CD14-positive monocyte (primary cell): ENCODE measurements at regions not wholly inside any gene's neighbourhood (a gene's known extent, or its start where the extent isn't known, plus 50 kb on each side); places are given as distances from the start of the nearest gene placed in this dataset.

Experiments used
- DNase-seq, 3 donors: peaks; one replicate each; pipeline ENCODE4 v3.0.0-alpha.2; 2011 to 2022
- H2AFZ ChIP-seq: 2 replicates; pipeline ENCODE4 v1.6.0; 2012; ENCODE audit warnings: mild to moderate bottlenecking, low read depth, low read length, inconsistent platforms; ENCODE audit not compliant: insufficient read depth, poor library complexity, severe bottlenecking
- H3K27ac ChIP-seq, 2 donors: 1 replicate in 1 of 2; 2 replicates in 1 of 2; pipeline ENCODE4 v1.5.1; 2012 to 2013; ENCODE audit warnings: low read length in 2 of 2, control low read depth in 1 of 2, inconsistent platforms in 1 of 2, low read depth in 1 of 2, mild to moderate bottlenecking in 1 of 2
- H3K27me3 ChIP-seq, 2 donors: one replicate each; pipeline versions ENCODE4 v1.6.0 to v1.6.1; 2011 to 2013; ENCODE audit warnings: low read length in 2 of 2; ENCODE audit not compliant: control insufficient read depth in 2 of 2, insufficient read depth in 2 of 2
- H3K36me3 ChIP-seq, 2 donors: replicated peaks in 1 of 2; 1 replicate in 1 of 2; 2 replicates in 1 of 2; pipeline versions ENCODE4 v1.5.1 to v1.6.1; 2012 to 2013; ENCODE audit warnings: low read length in 2 of 2, control low read depth in 1 of 2, inconsistent platforms in 1 of 2, mild to moderate bottlenecking in 1 of 2; ENCODE audit not compliant: insufficient read depth in 2 of 2, control insufficient read depth in 1 of 2
- H3K4me1 ChIP-seq, 2 donors: 1 replicate in 1 of 2; 2 replicates in 1 of 2; pipeline versions ENCODE4 v1.5.1 to v1.6.1; 2012 to 2013; ENCODE audit warnings: low read length in 2 of 2, control low read depth in 1 of 2, inconsistent platforms in 1 of 2, mild to moderate bottlenecking in 1 of 2, moderate library complexity in 1 of 2; ENCODE audit not compliant: insufficient read depth in 2 of 2, control insufficient read depth in 1 of 2
- H3K4me2 ChIP-seq: replicated peaks from 2 replicates; pipeline ENCODE3; 2012; ENCODE audit warnings: low read length, moderate library complexity, mild to moderate bottlenecking; ENCODE audit not compliant: poor library complexity, severe bottlenecking; ENCODE audit errors: extremely low read depth
- H3K4me3 ChIP-seq, 3 experiments: fragments of 200-600 bp in 1 of 3; sonication (generic) in 1 of 3; replicated peaks in 1 of 3; 1 replicate in 2 of 3; 2 replicates in 1 of 3; pipeline ENCODE4 v1.5.1; 2011 to 2013; ENCODE audit warnings: low read length in 3 of 3, mild to moderate bottlenecking in 3 of 3, control low read depth in 2 of 3, low read depth in 2 of 3, inconsistent platforms in 1 of 3, moderate library complexity in 1 of 3
- H3K79me2 ChIP-seq: 2 replicates; pipeline ENCODE4 v1.6.0; 2012; ENCODE audit warnings: mild to moderate bottlenecking, control low read depth, inconsistent platforms, low read length, moderate library complexity; ENCODE audit not compliant: insufficient read depth
- H3K9ac ChIP-seq: 2 replicates; pipeline ENCODE4 v1.6.0; 2017; ENCODE audit warnings: low read length, mild to moderate bottlenecking; ENCODE audit not compliant: insufficient read depth, poor library complexity, severe bottlenecking
- H3K9me3 ChIP-seq, 2 donors: replicated peaks in 1 of 2; 1 replicate in 1 of 2; 2 replicates in 1 of 2; pipeline versions ENCODE4 v1.5.1 to v1.6.1; 2012 to 2013; ENCODE audit warnings: low read length in 2 of 2, control low read depth in 1 of 2; ENCODE audit not compliant: control insufficient read depth in 1 of 2, insufficient read depth in 1 of 2
- H4K20me1 ChIP-seq: 2 replicates; pipeline ENCODE4 v1.6.0; 2012; ENCODE audit warnings: mild to moderate bottlenecking, low read length, control low read depth, moderate library complexity; ENCODE audit not compliant: insufficient read depth
- H3K27ac Mint-ChIP-seq, 7 donors: one replicate each; pipeline ENCODE4 v1.8.0; 2020; ENCODE audit warnings: mild to moderate bottlenecking in 7 of 7, mixed read lengths in 7 of 7, moderate library complexity in 6 of 7, inconsistent platforms in 2 of 7
- H3K27me3 Mint-ChIP-seq, 3 donors: one replicate each; pipeline ENCODE4 v1.8.0; 2021 to 2022; ENCODE audit warnings: low read depth in 3 of 3, mild to moderate bottlenecking in 3 of 3, mixed read lengths in 3 of 3, moderate library complexity in 3 of 3, inconsistent platforms in 1 of 3
- H3K36me3 Mint-ChIP-seq, 2 donors: one replicate each; pipeline ENCODE4 v1.8.0; 2020; ENCODE audit warnings: mixed read lengths in 2 of 2, inconsistent platforms in 1 of 2, mild to moderate bottlenecking in 1 of 2
- H3K4me1 Mint-ChIP-seq: one replicate; pipeline ENCODE4 v1.8.0; 2020; ENCODE audit warnings: mild to moderate bottlenecking, mixed read lengths
- H3K4me3 Mint-ChIP-seq, 2 donors: one replicate each; pipeline ENCODE4 v1.8.0; 2020; ENCODE audit warnings: mild to moderate bottlenecking in 2 of 2, mixed read lengths in 2 of 2, moderate library complexity in 1 of 2
- H3K9me3 Mint-ChIP-seq, 7 donors: one replicate each; pipeline ENCODE4 v1.8.0; 2020 to 2022; ENCODE audit warnings: mixed read lengths in 7 of 7, mild to moderate bottlenecking in 6 of 7, moderate library complexity in 6 of 7, inconsistent platforms in 2 of 7
- CTCF ChIP-seq: fragments of 200-600 bp; IDR thresholded peaks from one replicate; pipeline ENCODE4 v1.8.0; 2022; ENCODE audit warnings: antibody characterized with exemption, mild to moderate bottlenecking
- WGBS: methylation state at CpG from one replicate; pipeline ENCODE4 v1.1.5; 2013; ENCODE audit warnings: missing lambda C conversion rate; ENCODE audit not compliant: insufficient coverage; 5-methylcytosine and 5-hydroxymethylcytosine counted together
- intact Hi-C, 2 donors: fragments of 100-400 bp; cut with micrococcal nuclease; formaldehyde crosslinking; loops; one replicate each; pipeline versions ENCODE4 v1.15.0 to v1.15.1; 2023

DNA sequence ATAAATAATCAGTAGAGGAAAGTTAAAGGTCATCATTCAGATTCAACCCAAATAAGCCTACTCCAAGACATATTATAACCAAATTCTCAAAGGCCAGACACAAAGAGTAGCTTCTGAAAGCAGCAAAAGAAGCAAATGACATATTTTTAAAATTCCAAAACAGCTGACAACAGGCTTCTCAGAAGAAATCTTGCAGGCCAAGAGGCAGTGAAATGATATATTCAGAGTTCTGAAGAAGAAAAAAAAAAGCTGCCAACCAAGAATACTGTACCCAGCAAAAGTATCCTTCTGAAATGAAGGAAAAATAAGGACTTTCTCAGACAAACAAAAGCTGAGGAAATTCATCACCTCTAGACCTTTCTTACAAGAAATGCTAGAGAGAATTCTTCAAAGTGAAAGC is 787.1 kb upstream of the TENM4 start:
- TF ChIP-seq CTCF: no peak
- Mint-ChIP-seq H3K27ac (no peak overlapping the region), H3K36me3 (no peaks in the 10 kb centered on the region), H3K4me3 (no peak overlapping the region), H3K9me3 (peaks cover 4 to 22% (median 10%) of the 10 kb centered on the region in 7 donors), H3K4me1 (no peaks in the 10 kb centered on the region), H3K27me3 (peaks cover 0 to 1% (median 0%) of the 10 kb centered on the region in 3 donors)
- no peaks in the 10 kb centered on the region for H3K36me3 ChIP-seq
- no peak overlapping the region for H3K27ac ChIP-seq
- H3K27me3 ChIP-seq: no peaks in the 10 kb centered on the region
- intact Hi-C loops: no loop called here
- H4K20me1 ChIP-seq: no peaks in the 10 kb centered on the region
- H3K9ac ChIP-seq: no peak overlapping the region
- peaks cover 9 to 25% of the 10 kb centered on the region in 2 donors for H3K9me3 ChIP-seq
- no peaks in the 10 kb centered on the region for H3K4me1 ChIP-seq
- H3K4me2 ChIP-seq: no peak overlapping the region
- no peak overlapping the region for H3K4me3 ChIP-seq
- no peaks in the 10 kb centered on the region for H3K79me2 ChIP-seq
- H2AFZ ChIP-seq: no peak overlapping the region
- DNase-seq: no peak

DNA sequence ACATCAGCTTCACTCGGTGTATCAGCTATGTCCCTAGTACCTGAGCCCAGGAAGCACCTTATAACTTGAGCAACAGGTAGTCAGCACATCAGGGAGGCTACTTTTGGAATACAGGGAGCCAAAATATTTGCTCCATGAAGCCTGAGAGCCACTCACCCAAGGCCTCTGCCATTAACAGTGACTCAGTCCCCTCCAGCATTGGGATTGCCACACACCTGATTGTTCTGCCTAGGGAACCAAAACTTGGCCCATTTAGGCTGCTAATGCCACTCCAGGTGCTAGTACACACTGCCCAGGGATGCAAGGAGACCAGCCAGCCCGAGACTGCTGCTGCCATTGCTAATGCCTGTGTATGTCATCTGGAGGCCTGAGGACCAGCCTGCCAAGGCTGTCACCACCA is 773.6 kb upstream of the TENM4 start:
- TF ChIP-seq CTCF: no peak
- Histone ChIP-seq H3K9ac (no peak overlapping the region), H3K4me1 (no peaks in the 10 kb centered on the region), H2AFZ (no peak overlapping the region), H3K36me3 (no peaks in the 10 kb centered on the region), H4K20me1 (no peaks in the 10 kb centered on the region), H3K27ac (no peak overlapping the region), H3K79me2 (no peaks in the 10 kb centered on the region), H3K27me3 (no peaks in the 10 kb centered on the region), H3K9me3 (peaks cover 12 to 19% of the 10 kb centered on the region in 2 donors), H3K4me3 (no peak overlapping the region), H3K4me2 (no peak overlapping the region)
- intact Hi-C loops: no loop called here
- Mint-ChIP-seq H3K36me3 (no peaks in the 10 kb centered on the region), H3K4me3 (no peak overlapping the region), H3K4me1 (no peaks in the 10 kb centered on the region), H3K27ac (no peak overlapping the region), H3K9me3 (peaks cover 5 to 29% (median 14%) of the 10 kb centered on the region in 7 donors), H3K27me3 (peaks cover 0 to 2% (median 0%) of the 10 kb centered on the region in 3 donors)
- DNase-seq: no peak
- WGBS: 64% methylated on average over 2 of the region's 2 CpGs
